ENCODE measurements at regions not wholly inside any gene's neighbourhood (a gene's known extent, or its start where the extent isn't known, plus 50 kb on each side); places are given as distances from the start of the nearest gene placed in this dataset.
"Not testable (repeated sequence)": the region's sequence is repeated elsewhere in the genome, so short reads cannot be mapped to it uniquely, and the experiment has no call there.

DNA sequence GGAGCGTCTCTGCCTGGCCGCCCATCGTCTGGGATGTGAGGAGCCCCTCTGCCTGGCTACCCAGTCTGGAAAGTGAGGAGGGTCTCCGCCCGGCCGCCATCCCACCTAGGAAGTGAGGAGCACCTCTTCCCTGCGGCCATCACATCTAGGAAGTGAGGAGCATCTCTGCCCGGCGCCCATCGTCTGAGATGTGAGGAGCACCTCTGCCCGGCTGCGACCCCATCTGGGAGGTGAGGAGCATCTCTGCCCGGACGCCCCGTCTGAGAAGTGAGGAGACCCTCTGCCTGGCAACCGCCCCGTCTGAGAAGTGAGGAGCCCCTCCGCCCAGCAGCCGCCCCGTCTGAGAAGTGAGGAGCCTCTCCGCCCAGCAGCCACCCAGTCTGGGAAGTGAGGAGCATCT lies 84.5 kb downstream of the IDS start:
- not testable (repeated sequence) for DNase-seq (ENCODE audit: low read depth)

- no peak for DNase-seq (ENCODE audit: low read depth)
These were observed 107.1 kb downstream of the IDS start for GRCh38 chrX:149398027-149398426.

DNA sequence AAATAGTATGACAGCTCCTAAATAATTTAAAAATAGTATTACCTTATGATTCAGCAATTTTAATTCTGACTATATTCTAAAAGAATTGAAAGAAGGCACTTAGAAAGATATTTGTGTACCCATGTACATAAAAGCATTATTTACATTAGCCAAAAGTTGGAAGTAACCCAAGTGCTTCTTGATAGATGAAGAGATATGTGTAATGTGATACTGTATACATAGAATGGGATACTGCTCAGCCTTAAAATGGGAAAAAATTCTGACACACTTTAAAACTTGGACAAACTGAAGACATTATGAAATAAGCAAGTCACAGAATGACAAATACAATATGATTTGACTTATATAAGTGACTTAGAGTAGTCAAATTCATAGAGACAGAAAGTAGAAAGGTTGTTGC lies 112.2 kb downstream of the IDS start:
- DNase-seq (ENCODE audit: low read depth): peak; percentile 70

GRCh38 chrX:149383852-149384251 lies 121.3 kb downstream of the IDS start:
- DNase-seq (ENCODE audit: low read depth): no peak

DNA sequence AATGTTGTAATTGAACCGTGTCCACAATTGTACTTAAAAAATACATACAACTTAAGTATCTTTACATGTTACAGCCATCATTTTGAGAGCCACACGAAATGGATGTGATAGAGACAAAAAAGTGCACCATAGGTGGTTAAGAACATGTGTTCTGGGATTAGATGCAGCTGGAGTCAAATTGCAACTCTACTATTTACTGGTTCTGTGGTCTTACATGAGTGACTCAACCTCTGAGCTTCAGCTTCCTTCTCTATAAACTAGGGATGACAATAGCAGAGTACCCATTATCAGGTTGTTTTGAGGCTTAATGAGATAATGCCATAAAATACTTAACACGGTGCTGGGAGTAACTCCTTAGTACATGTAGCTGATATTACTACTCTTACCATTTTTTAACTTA lies 130.4 kb downstream of the IDS start:
- DNase-seq (ENCODE audit: low read depth): peak; percentile 52

DNA sequence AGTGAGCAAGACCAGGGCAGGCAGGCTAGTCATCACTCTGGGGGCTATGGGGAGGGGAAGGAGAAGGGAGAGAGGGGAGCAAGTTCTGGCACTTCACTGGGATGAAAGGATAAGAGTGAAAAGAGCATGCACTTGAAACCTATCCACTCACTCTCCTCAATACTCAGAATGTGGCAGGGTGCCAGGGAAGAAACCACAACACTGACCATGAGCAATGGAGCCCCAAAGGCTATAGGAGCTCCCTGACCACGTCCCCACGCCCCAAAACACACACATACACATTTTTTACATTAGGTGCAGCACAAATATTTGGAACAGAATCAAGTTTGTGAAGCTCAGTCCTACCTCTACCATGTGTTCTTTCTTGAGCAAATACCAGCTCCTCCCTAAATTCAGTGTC lies 132.2 kb downstream of the IDS start:
- peak; percentile 35 for DNase-seq (ENCODE audit: low read depth)

DNA sequence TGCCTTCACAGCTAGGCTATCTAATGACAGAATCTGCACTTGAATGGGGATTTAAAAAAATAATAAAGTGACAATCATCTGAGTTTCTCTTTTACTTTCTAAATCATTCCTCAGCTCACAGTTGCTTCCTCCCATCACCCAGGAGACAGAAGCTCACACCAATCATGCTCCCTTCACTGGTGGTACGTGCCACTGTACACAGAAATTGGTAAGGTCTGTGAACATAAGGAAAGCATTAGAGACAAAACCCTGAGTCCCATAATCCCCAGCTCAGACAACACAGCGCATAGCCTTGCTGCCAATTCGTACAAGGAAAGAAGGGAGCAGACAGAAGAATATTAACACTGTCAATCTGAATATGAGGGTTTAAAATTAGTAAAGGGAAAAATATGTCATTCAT lies 133.1 kb downstream of the IDS start:
- peak; percentile 11 for DNase-seq (ENCODE audit: low read depth)

DNA sequence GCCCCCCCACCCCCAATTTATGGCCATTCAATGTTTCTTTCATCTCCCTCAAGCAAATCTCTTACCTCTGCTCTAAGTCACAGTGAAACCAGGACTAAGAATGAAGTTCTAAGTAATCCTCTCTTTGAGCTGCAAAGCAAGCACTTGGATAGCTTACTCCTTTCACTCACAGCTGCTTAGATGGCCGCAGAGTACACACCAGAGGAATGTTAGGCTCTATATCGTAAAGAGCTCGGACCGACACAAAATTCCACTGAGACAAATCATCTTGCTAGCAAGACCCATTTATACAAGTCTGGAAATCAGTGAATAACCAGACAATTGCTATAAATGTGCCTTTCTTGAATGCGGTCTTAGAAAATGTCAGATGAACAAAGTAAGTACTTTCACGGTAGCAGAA lies 135.0 kb downstream of the IDS start:
- DNase-seq (ENCODE audit: low read depth): peak; percentile 82

GRCh38 chrX:149365552-149365951 lies 139.6 kb downstream of the IDS start:
- DNase-seq (ENCODE audit: low read depth): no peak

- DNase-seq (ENCODE audit: low read depth): peak; percentile 56
These were observed 140.0 kb downstream of the IDS start for GRCh38 chrX:149365061-149365460.

GRCh38 chrX:149363965-149364364 lies 141.1 kb downstream of the IDS start:
- no peak for DNase-seq (ENCODE audit: low read depth)

DNA sequence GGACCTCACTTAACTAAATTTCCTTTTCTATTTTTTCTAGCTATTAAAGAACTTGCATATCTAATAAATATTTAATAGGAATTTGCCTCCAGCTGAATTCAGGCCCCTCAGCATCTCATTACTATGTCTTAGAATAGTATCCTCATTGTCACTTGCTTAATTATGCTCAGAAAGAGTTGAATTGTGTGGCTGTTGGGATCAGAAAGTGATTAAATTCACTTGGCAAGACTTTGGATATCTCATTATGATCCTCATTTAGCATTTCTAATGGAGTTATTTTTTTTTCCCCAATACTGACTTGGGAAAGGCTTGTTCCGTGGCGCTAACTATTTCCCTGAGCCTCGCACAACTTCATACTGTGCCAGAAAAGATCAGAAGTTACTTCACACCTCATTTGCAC lies 158.8 kb downstream of the IDS start:
- DNase-seq (ENCODE audit: low read depth): no peak

DNA sequence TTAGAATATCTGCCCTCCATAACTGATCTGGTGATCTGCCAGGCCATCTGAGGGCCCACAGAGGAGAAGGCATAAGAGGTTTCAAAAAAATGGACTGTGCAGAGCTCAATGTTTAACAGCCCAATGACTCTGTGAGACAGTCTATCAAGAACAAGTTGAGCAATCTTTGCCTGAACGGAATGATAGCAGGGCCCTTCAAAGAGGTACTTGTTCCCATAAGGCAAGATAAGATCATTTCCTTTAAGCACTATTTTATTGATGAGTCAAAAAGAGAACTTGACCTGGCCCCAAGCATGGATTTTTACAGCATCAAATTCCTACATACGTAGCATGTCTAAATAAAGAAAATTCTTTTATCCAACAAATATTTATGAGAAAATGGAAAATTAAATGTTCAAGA lies 182.8 kb downstream of the IDS start:
- DNase-seq (ENCODE audit: low read depth): peak; percentile 51

DNA sequence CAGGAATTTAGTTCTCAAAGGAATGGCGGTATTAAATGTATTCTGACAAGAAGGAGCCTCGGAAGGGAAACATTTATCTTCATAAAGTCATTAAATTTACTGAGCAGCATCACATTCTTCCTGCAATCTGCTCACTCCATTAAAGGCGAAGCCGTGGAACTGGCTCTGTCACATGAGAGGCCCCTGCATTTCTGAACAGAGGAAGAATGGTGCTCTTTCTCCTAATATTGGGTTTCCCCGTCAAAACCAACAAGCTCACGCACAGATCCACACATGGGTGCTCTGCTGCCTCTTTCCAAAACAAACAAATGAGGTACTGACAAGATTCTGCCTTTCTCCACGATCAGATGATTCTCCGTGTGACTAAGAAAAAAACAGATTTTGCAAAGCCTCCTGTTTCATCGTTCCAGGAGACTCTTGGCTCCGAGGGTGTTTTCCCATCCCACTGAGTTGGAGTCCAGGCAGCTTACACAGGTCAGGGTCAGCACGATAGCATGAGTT lies 191.2 kb downstream of the IDS start:
- DNase-seq (ENCODE audit: low read depth): peak; percentile 62

DNA sequence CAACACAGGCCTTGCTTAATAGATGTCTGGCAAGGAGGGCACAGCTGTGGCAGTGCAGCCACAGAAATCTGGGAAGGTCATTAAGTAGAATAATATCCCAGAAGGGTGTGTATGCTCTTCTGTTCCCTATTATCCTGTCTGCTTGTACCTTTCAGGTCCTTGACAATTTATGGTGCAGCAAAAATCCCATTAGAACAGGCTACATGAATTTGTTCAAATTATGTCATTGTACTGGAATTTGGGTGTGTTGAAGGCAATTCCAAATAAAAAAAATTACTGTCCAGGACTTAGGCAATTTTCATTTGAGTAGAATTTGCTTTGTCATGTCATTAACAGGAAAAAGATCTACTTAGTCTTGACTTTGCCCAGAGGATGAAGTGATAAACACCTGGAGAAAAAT lies 192.1 kb downstream of the IDS start:
- peak; percentile 37 for DNase-seq (ENCODE audit: low read depth)

- DNase-seq (ENCODE audit: low read depth): no peak
These were observed 193.0 kb downstream of the IDS start for GRCh38 chrX:149312097-149312496.

DNA sequence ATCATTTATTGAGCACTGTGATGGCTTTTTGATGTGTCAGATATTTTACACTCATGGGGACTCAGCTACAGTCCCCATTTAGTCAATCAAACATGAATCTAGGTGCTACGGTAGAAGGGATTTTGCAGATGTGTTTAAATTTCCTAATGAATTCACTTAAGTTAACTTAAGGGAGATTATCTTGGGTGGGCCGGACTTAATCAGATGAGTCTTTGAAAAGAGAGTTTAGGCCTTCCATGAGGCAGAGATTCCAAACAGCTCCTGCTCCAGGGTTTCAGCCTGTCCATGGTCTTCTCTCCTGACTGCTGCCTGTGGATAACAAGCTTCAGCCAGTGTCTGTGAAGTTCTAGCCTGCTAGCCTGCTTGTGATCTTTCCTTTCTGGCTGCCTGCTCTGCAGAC lies 202.4 kb downstream of the IDS start:
- no peak for DNase-seq (ENCODE audit: low read depth)

DNA sequence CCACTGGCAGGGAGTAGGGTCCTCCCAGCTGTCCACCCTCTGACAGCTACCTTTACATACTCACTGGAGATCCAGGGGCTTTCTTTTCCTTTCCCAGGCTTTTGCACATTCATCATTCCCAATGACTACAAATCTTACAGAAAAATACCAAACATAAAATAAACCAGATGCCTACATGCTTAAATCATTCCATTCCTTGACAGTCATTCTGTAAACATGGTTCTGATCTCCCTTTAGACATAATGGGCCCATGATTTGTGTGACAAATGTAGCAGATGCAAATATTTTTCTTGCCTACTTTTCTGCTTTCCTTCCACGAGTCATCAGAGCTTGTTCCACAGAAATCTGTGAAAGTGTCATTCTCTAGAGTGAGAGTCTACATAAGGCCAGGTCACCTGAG lies 207.0 kb downstream of the IDS start:
- DNase-seq (ENCODE audit: low read depth): peak; percentile 33

DNA sequence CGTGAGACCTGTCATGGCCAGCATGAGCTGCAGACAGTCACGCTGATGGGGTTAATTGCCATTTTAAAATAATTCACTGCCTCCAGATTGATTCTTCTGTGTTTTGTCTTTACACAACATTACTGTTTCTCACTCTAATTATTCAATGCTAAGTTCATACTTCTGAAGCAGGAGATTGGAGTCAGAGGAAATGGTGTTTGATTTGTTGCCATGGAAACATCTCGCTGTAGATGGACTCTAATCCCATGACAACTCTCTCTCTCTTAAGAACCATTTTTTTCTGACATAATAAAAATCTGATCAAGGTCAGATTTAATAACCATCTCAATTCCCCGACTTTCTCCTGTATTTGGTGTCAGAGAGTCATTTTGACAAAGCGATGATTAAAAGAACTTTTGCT lies 209.0 kb downstream of the IDS start:
- no peak for DNase-seq (ENCODE audit: low read depth)

DNA sequence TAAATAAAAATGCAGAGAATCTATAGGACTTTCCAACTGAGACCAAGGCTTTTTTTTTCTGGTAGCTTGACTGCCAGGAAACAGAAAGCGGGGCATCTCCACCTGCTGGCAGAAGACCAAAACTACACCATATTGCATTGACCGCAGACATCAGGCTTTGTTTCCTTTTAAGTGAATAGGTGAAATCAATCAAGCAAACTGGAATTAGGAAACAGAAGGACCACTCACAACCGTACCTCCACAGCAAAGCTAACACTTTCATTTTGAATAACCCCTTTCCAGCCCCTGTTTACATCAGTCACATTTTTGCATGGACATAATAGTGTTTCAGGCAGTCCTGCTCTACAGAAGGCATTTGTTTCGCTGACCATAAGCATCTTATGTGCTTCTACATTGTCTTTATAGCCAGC lies 218.2 kb downstream of the IDS start:
- peak; percentile 33 for DNase-seq (ENCODE audit: low read depth)

GRCh38 chrX:149284616-149285015 lies 220.5 kb downstream of the IDS start:
- no peak for DNase-seq (ENCODE audit: low read depth)

DNA sequence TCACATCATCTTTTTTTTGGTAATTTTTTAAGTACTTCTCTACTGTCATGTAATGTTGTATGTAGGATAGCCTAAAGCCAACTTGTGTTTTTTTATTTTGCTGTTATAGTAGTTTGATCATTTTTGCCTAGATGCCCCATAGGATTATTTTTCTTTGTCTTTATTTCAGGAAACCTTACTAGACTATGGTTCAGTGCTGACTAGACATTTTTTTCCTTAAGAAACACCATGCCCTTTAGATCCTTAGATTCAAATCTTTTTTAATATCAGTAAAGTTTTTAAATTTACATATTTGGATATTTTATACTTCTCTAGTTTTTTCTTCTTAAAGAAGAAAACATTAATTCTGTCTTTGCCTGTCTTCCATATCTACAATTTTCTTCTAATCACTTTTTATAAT lies 221.3 kb downstream of the IDS start:
- no peak for DNase-seq (ENCODE audit: low read depth)

GRCh38 chrX:149282909-149283308 lies 222.2 kb downstream of the IDS start:
- no peak for DNase-seq (ENCODE audit: low read depth)

DNA sequence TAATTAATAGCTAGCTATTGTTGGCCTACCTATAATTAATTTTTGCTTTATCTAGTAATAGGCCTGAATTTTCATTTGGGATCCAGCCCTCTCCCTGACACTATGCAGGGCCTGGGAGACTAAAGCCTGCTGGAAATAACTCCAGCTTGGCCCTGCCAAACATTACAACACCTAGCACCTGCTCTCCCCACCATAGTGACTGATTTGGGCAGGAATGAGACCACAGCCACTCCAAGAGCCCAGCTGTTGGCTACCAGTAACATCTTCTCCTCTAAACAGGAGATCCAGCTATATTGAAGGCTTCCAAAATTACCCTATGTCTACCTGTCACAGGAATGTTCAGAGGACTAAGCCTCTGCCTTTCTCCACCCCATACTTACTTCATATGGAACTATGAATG lies 225.1 kb downstream of the IDS start:
- no peak for DNase-seq (ENCODE audit: low read depth)

DNA sequence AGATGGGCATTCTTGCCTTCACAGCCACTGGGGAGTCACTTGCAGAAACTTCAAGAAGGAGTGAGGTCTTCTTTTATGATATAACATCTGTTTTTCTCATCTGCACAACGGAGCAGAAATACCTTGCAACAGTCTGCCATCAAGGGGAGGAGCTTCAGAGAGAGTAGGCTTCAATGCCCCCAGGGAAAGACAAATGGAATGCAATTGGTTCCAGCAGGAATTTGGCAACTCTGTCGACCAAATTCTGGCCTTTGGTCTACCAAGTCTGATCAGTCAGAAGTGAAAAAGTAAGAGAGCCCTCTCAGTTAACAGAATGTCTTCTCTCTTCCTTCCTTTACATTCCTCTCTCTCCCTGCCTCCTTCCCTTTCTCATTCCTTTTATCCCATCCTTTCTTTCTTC lies 229.3 kb downstream of the IDS start:
- peak; percentile 23 for DNase-seq (ENCODE audit: low read depth)
